SK-N-MC (cell line): ENCODE measurements at regions not wholly inside any gene's neighbourhood (a gene's known extent, or its start where the extent isn't known, plus 50 kb on each side); places are given as distances from the start of the nearest gene placed in this dataset.

Experiments
- EZH2 ChIP-seq: fragments of 200-600 bp; sonication (generic); IDR thresholded peaks from one replicate; pipeline ENCODE4 v1.6.1; 2017; ENCODE audit warnings: antibody characterized with exemption
- FOXP2 ChIP-seq: optimal IDR thresholded peaks from 2 replicates; pipeline ENCODE3; 2011; ENCODE audit warnings: mild to moderate bottlenecking, moderate library complexity; ENCODE audit not compliant: insufficient read depth; ENCODE audit errors: extremely low read length, control extremely low read depth
- POLR2AphosphoS5 ChIP-seq: IDR thresholded peaks from 2 replicates; pipeline ENCODE4 v1.6.1; 2012; ENCODE audit warnings: mild to moderate bottlenecking, low read depth, low read length, borderline replicate concordance

DNA sequence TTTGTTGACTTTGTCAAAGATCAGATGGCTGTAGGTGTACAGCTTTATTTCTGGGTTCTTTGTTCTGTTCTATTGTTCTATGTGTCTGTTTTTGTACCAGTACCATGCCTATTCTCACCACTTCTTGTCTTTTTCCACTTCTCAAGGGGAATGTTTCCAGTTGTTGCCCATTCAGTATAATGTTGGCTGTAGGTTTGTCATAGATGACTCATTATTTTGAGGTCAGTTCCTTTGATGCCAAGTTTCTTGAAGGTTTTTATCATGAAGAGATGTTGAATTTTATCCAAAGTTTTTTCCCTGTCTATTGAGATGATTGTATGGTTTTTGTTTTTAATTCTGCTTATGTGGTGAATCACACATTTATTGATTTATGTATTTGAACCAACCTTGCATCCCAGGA, 216.7 kb upstream of the RNF32 start:
- TF ChIP-seq EZH2: no peak
- TF ChIP-seq POLR2AphosphoS5: no peak
- TF ChIP-seq FOXP2: no peak
